K562 (cell line): ENCODE measurements at regions not wholly inside any gene's neighbourhood (a gene's known extent, or its start where the extent isn't known, plus 50 kb on each side); places are given as distances from the start of the nearest gene placed in this dataset.

Source experiments
- BRCA1 ChIP-seq, 2 experiments: fragments of 450-650 bp in 1 of 2; sonication (generic) in 1 of 2; formaldehyde crosslinking in 1 of 2; IDR thresholded peaks; 2 replicates each; pipeline versions ENCODE4 v1.5.0 to v1.6.1; 2017 to 2020; ENCODE audit warnings: mild to moderate bottlenecking in 1 of 2, missing genetic modification reagents in 1 of 2
- FOS ChIP-seq: IDR thresholded peaks from 3 replicates; pipeline ENCODE4 v1.6.1; 2011; ENCODE audit not compliant: insufficient read length; ENCODE audit errors: extremely low read depth
- FOXM1 ChIP-seq, 2 experiments: fragments of 450-650 bp in 1 of 2; sonication (generic) in 1 of 2; formaldehyde crosslinking in 1 of 2; IDR thresholded peaks; 2 replicates each; pipeline versions ENCODE4 v1.6.1 to v1.9.0; 2017 to 2022; ENCODE audit warnings: low read depth in 2 of 2, mild to moderate bottlenecking in 2 of 2, missing genetic modification reagents in 1 of 2, moderate library complexity in 1 of 2
- PHB2 ChIP-seq: fragments of 450-650 bp; IDR thresholded peaks from 2 replicates; pipeline ENCODE4 v1.6.1; 2017; ENCODE audit warnings: low read depth
- POLR3A ChIP-seq: IDR thresholded peaks from 2 replicates; pipeline ENCODE4 v1.6.1; 2011; ENCODE audit warnings: borderline replicate concordance, mild to moderate bottlenecking, moderate library complexity; ENCODE audit not compliant: insufficient read length, insufficient read depth; ENCODE audit errors: extremely low read depth
- RFX1 ChIP-seq: fragments of 450-650 bp; IDR thresholded peaks from 2 replicates; pipeline ENCODE4 v1.6.1; 2016; ENCODE audit warnings: mild to moderate bottlenecking, moderate library complexity
- SP1 ChIP-seq: sonication (generic); formaldehyde crosslinking; IDR thresholded peaks from 2 replicates; pipeline ENCODE4 v1.8.1; 2022; ENCODE audit warnings: mild to moderate bottlenecking, missing genetic modification reagents
- YBX1 ChIP-seq: fragments of 450-650 bp; IDR thresholded peaks from 2 replicates; pipeline ENCODE4 v1.7.1; 2016; ENCODE audit warnings: mild to moderate bottlenecking
- TF ChIP-seq, protein P1 (sequence below): IDR thresholded peaks from 2 replicates; pipeline ENCODE4 v1.6.1; 2012; ENCODE audit warnings: low read depth, low read length, improper control_type of control experiment, borderline replicate concordance

DNA sequence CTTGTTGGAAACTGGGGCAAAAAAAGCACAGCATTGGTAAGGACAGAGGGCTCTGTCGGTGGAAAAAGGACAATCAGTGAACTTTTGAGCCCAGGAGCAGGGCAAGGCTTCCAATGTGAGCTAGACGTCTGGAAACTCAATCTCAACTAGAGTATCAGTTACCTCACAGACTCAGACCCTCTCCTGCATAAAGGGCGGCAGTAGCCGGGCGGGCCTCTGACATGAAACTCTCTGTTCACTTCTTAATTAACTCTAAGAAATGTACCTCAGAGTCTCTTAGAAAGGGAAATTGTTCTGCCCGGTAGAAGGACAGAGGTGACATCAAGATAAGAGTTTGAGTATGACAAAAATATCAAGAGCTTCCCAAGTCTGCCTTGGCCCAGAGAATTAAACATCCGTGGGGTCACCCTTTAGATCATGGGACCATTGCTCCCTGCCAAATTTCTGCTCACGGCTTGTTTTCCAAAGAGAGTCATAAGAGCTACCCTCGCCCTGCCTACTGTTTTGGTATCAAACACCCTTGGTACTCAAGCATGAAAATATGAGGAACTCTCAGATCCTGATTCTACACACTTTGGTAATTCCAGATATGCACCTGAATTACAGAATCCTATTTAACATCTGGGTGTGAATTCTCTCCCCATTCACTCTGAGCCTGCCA lies 103.5 kb upstream of the PKDCC start:
- TF ChIP-seq RFX1 (no peak), PHB2 (no peak), BRCA1 (IDR thresholded peaks at IDR 0.05) (no peak), BRCA1 (CRISPR knock-in tag; IDR thresholded peaks at IDR 0.05) (no peak), FOS (no peak), YBX1 (no peak), POLR3A (no peak), FOXM1 (IDR thresholded peaks at IDR 0.05; ENCODE audit: low read depth) (no peak), FOXM1 (CRISPR knock-in tag; IDR thresholded peaks at IDR 0.05; ENCODE audit: low read depth) (no peak), SP1 (CRISPR knock-in tag) (no peak)
- TF ChIP-seq, protein P1, sequence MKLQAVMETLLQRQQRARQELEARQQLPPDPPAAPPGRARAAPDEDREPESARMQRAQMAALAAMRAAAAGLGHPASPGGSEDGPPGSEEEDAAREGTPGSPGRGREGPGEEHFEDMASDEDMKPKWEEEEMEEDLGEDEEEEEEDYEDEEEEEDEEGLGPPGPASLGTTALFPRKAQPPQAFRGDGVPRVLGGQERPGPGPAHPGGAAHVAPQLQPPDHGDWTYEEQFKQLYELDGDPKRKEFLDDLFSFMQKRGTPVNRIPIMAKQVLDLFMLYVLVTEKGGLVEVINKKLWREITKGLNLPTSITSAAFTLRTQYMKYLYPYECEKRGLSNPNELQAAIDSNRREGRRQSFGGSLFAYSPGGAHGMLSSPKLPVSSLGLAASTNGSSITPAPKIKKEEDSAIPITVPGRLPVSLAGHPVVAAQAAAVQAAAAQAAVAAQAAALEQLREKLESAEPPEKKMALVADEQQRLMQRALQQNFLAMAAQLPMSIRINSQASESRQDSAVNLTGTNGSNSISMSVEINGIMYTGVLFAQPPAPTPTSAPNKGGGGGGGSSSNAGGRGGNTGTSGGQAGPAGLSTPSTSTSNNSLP = no peak
